Jurkat, Clone E6-1 (cell line): ENCODE measurements at regions not wholly inside any gene's neighbourhood (a gene's known extent, or its start where the extent isn't known, plus 50 kb on each side); places are given as distances from the start of the nearest gene placed in this dataset.

Source experiments
- DNase-seq: peaks from one replicate; pipeline ENCODE4 v3.0.0-alpha.2; 2011; ENCODE audit warnings: low read depth, low spot score
- H3K4me3 ChIP-seq: 2 replicates; pipeline ENCODE4 v1.5.1; 2011; ENCODE audit warnings: mild to moderate bottlenecking, low read length, control low read depth, moderate library complexity

GRCh38 chr1:58905126-58905490 is 121.3 kb upstream of the JUN start:
- H3K4me3 ChIP-seq = no peak overlapping the region
- no peak for DNase-seq

GRCh38 chr1:58905628-58906221 is 121.9 kb upstream of the JUN start:
- DNase-seq = no peak
- no peak overlapping the region for H3K4me3 ChIP-seq

- no peak for DNase-seq
- H3K4me3 ChIP-seq = no peak overlapping the region
Measured at GRCh38 chr1:58907398-58907797, 123.6 kb upstream of the JUN start.

- no peak overlapping the region for H3K4me3 ChIP-seq
- no peak for DNase-seq
Measured at GRCh38 chr1:58908561-58909560, 125.0 kb upstream of the JUN start.

GRCh38 chr1:58909914-58910681 is 126.3 kb upstream of the JUN start:
- no peak for DNase-seq
- H3K4me3 ChIP-seq = no peak overlapping the region

GRCh38 chr1:58911841-58912499 is 128.1 kb upstream of the JUN start:
- DNase-seq = no peak
- H3K4me3 ChIP-seq = no peak overlapping the region

- DNase-seq = no peak
- no peak overlapping the region for H3K4me3 ChIP-seq
Measured at GRCh38 chr1:58914925-58915324, 131.1 kb upstream of the JUN start.

GRCh38 chr1:58917436-58917835 is 133.6 kb upstream of the JUN start:
- no peak overlapping the region for H3K4me3 ChIP-seq

GRCh38 chr1:58919226-58919958 is 135.5 kb upstream of the JUN start:
- DNase-seq = no peak
- H3K4me3 ChIP-seq = no peak overlapping the region

More at GRCh38 chr1:58917436-58917835, 133.6 kb upstream of the JUN start:
- DNase-seq = no peak

GRCh38 chr1:58919959-58920321 is 136.1 kb upstream of the JUN start:
- DNase-seq = no peak
- no peak overlapping the region for H3K4me3 ChIP-seq

- H3K4me3 ChIP-seq = no peak overlapping the region
- no peak for DNase-seq
Measured at GRCh38 chr1:58921342-58921741, 137.5 kb upstream of the JUN start.

GRCh38 chr1:58921751-58922150 is 137.9 kb upstream of the JUN start:
- no peak overlapping the region for H3K4me3 ChIP-seq
- DNase-seq = no peak

GRCh38 chr1:58922302-58923089 is 138.6 kb upstream of the JUN start:
- peak; percentile 80 for DNase-seq
- no peak overlapping the region for H3K4me3 ChIP-seq

- no peak for DNase-seq
- H3K4me3 ChIP-seq = no peak overlapping the region
Measured at GRCh38 chr1:58923090-58923470, 139.2 kb upstream of the JUN start.

- no peak overlapping the region for H3K4me3 ChIP-seq
- DNase-seq = no peak
Measured at GRCh38 chr1:58924016-58924565, 140.2 kb upstream of the JUN start.

GRCh38 chr1:58924821-58925220 is 141.0 kb upstream of the JUN start:
- H3K4me3 ChIP-seq = no peak overlapping the region
- DNase-seq = no peak

- H3K4me3 ChIP-seq = no peak overlapping the region
- DNase-seq = no peak
Measured at GRCh38 chr1:58925247-58925646, 141.4 kb upstream of the JUN start.

- no peak overlapping the region for H3K4me3 ChIP-seq
Measured at GRCh38 chr1:58926152-58926551, 142.3 kb upstream of the JUN start.

More at GRCh38 chr1:58926152-58926551, 142.3 kb upstream of the JUN start:
- DNase-seq = no peak
